T-helper 2 cell treated with Interferon-gamma antibody and Interleukin-4, amounts not matched to agents 5 μg/mL and 100 μg/mL, for 36 hours (primary cell): ENCODE measurements at regions not wholly inside any gene's neighbourhood (a gene's known extent, or its start where the extent isn't known, plus 50 kb on each side); places are given as distances from the start of the nearest gene placed in this dataset.

Experiments used
- DNase-seq: peaks from one replicate; pipeline ENCODE4 v3.0.0; 2021; ENCODE audit warnings: low spot score
- H3K27ac Mint-ChIP-seq: one replicate; pipeline ENCODE4 v1.8.0; 2021; ENCODE audit warnings: mild to moderate bottlenecking, mixed read lengths
- H3K27me3 Mint-ChIP-seq: one replicate; pipeline ENCODE4 v1.8.0; 2021; ENCODE audit warnings: low read depth, mixed read lengths
- H3K36me3 Mint-ChIP-seq: one replicate; pipeline ENCODE4 v1.8.0; 2021; ENCODE audit warnings: low read depth, mixed read lengths
- H3K4me1 Mint-ChIP-seq: one replicate; pipeline ENCODE4 v1.8.0; 2021; ENCODE audit warnings: low read depth, mixed read lengths
- H3K4me3 Mint-ChIP-seq: one replicate; pipeline ENCODE4 v1.8.0; 2022; ENCODE audit warnings: mild to moderate bottlenecking, moderate library complexity, mixed read lengths
- H3K9me3 Mint-ChIP-seq: one replicate; pipeline ENCODE4 v1.8.0; 2021; ENCODE audit warnings: mixed read lengths

DNA sequence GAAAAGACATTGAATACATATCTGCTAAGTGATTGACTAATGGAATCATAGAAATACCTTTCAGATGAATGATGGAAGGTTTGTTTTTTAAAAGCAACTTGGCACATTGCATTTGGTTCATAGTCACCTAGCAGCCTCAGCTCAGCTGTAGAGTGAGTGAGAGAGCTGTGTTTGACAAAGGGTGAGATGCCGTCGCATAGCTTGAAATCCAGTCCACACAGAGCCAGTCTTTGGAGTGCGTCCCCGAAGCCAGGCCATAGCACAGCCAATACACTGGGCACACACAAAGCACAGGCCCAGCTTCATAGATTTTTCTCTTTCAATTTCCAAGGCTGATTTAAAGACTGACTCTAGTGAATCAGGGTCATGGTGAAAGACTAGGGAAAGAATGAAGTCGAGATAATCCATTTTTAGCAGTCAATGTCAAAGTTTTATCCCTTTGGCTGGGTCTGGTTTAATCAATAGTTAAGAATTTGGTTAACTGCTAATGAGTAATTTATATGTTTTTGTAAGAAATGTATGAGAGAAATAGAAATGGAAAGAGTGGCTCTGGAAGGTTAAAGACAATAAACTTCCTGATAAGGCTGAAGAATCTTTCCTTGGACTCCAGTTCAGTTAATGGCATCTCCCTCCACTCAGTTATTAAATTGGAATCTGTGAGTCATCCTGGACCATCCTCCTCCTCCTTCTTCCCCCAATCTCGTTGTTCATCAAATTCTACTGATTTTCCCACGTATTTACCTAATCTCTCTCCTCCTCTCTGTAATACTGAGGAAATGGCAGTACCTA is 101.2 kb upstream of the IRF2BP2 start:
- DNase-seq: no peak
- no peaks in the 10 kb centered on the region for H3K36me3 Mint-ChIP-seq
- H3K4me3 Mint-ChIP-seq: no peak overlapping the region
- H3K4me1 Mint-ChIP-seq: peaks cover 9% of the 10 kb centered on the region
- H3K27me3 Mint-ChIP-seq: no peaks in the 10 kb centered on the region
- H3K27ac Mint-ChIP-seq: no peak overlapping the region
- peaks cover 2% of the 10 kb centered on the region for H3K9me3 Mint-ChIP-seq

GRCh38 chr1:234710381-234710780 is 100.4 kb upstream of the IRF2BP2 start:
- no peak overlapping the region for H3K27ac Mint-ChIP-seq
- H3K9me3 Mint-ChIP-seq: peaks cover 5% of the 10 kb centered on the region
- peaks cover 14% of the 10 kb centered on the region for H3K4me1 Mint-ChIP-seq
- H3K4me3 Mint-ChIP-seq: no peak overlapping the region
- no peaks in the 10 kb centered on the region for H3K27me3 Mint-ChIP-seq
- no peak for DNase-seq
- no peaks in the 10 kb centered on the region for H3K36me3 Mint-ChIP-seq

GRCh38 chr1:234709473-234710228 is 99.7 kb upstream of the IRF2BP2 start:
- H3K4me3 Mint-ChIP-seq: no peak overlapping the region
- no peaks in the 10 kb centered on the region for H3K27me3 Mint-ChIP-seq
- peaks cover 5% of the 10 kb centered on the region for H3K9me3 Mint-ChIP-seq
- H3K4me1 Mint-ChIP-seq: peaks cover 17% of the 10 kb centered on the region
- no peaks in the 10 kb centered on the region for H3K36me3 Mint-ChIP-seq
- DNase-seq: no peak
- no peak overlapping the region for H3K27ac Mint-ChIP-seq

DNA sequence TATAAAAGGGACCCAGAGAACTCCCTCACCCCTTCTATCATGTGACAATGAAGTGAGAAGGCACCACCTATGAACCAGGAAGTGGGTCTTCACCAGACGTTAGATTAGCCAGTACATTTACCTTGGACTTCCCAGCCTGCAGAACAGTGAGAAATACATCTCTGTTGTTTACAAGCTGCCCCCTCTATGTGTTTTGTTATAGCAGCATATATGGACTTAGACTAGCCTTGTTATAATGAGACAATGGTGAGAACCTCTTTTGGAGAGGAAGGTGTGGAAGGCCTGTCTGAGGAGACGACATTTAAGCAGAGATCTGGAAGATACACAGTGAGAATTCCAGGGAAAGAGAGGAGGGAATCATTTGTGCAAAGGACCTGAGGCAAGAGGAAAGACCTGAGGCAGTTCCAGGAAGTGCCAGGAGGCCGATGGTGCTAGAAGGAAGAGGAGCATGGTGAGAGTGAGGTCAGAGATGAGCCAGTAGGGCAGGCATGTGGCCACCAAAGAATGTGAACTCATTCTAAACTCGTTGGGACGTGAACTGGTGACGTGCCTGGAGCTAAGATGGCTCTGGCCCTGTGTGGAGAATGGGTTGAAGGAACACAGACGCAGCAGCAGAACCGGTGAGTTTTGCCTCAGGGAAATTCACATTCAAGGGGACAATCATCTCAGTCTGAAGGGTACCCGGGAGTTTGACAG is 98.9 kb upstream of the IRF2BP2 start:
- no peak for DNase-seq
- Mint-ChIP-seq H3K27ac (peak overlapping the region; percentile 39), H3K4me1 (peaks cover 17% of the 10 kb centered on the region), H3K27me3 (no peaks in the 10 kb centered on the region), H3K4me3 (no peak overlapping the region), H3K36me3 (no peaks in the 10 kb centered on the region), H3K9me3 (peaks cover 5% of the 10 kb centered on the region)

GRCh38 chr1:234707641-234708040 is 97.7 kb upstream of the IRF2BP2 start:
- peaks cover 5% of the 10 kb centered on the region for H3K9me3 Mint-ChIP-seq
- no peak for DNase-seq
- H3K4me3 Mint-ChIP-seq: no peak overlapping the region
- H3K4me1 Mint-ChIP-seq: peaks cover 17% of the 10 kb centered on the region
- H3K27me3 Mint-ChIP-seq: no peaks in the 10 kb centered on the region
- H3K27ac Mint-ChIP-seq: no peak overlapping the region
- H3K36me3 Mint-ChIP-seq: no peaks in the 10 kb centered on the region

GRCh38 chr1:234706931-234707330 is 97.0 kb upstream of the IRF2BP2 start:
- H3K4me1 Mint-ChIP-seq: peaks cover 17% of the 10 kb centered on the region
- DNase-seq: no peak
- no peak overlapping the region for H3K4me3 Mint-ChIP-seq
- no peaks in the 10 kb centered on the region for H3K27me3 Mint-ChIP-seq
- no peak overlapping the region for H3K27ac Mint-ChIP-seq
- H3K9me3 Mint-ChIP-seq: peaks cover 5% of the 10 kb centered on the region
- H3K36me3 Mint-ChIP-seq: no peaks in the 10 kb centered on the region

DNA sequence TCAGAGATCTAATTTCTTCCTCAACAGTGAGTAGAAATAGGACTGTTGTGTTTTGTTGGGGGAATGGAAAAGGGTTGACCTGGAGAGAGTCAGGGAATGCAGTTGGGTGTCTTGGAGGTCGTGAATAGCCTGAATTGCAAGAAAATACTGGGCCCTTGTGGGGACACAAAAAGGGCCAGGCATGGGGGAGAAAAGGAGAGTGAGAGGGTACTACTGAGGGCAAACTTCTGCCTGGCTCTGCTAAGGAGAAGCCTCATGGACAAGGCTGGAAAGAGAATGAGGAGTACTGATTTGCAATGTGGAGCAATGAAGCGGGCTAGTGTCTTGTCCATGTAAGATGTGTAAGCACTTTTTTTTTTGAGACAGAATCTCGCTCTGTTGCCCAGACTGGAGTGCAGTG is 96.2 kb upstream of the IRF2BP2 start:
- H3K4me1 Mint-ChIP-seq: peaks cover 15% of the 10 kb centered on the region
- DNase-seq: no peak
- no peaks in the 10 kb centered on the region for H3K27me3 Mint-ChIP-seq
- no peak overlapping the region for H3K4me3 Mint-ChIP-seq
- peaks cover 5% of the 10 kb centered on the region for H3K9me3 Mint-ChIP-seq
- no peak overlapping the region for H3K27ac Mint-ChIP-seq
- H3K36me3 Mint-ChIP-seq: no peaks in the 10 kb centered on the region

- Mint-ChIP-seq H3K9me3 (peaks cover 5% of the 10 kb centered on the region), H3K4me3 (no peak overlapping the region), H3K27ac (peak overlapping the region; percentile 4), H3K27me3 (no peaks in the 10 kb centered on the region), H3K4me1 (peaks cover 15% of the 10 kb centered on the region), H3K36me3 (no peaks in the 10 kb centered on the region)
- no peak for DNase-seq
Measured at GRCh38 chr1:234705615-234706014, 95.6 kb upstream of the IRF2BP2 start.

DNA sequence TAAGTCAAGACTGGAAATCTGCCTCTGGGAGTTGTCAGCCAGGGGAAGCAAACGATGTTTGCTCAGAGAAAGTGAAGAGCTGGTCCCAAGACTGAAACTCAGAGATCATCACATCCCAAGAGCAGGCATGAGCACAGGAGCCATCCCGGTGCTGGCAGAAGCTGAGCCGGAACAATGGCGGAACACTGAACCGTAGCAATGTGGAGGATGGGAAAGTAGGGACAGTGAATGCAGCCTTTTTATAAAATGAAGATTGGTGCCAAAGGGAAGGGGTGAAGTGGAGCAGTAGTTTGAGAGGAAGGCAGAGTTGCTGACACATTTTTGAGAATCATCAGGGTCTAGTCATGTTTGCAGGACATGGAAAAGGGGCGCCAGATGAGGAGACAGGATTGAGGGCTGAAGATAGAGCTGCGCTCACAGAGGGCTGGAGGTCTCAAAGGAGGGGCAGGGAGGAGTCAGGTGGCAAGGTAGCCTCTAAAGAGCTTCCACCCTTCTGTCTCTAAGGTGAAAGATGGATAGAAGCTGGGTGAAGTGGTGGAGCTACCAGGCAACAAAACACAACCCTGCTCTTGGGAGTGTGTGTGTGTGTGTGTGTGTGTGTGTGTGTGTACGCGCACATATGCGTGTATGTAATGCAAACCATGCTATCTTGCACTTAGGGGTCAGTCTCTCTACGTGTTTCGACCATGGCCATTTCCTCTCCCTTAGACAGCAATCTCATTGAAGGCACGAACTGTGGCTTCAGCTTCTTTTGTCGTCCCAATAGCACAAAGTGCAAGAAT is 94.3 kb upstream of the IRF2BP2 start:
- peaks cover 5% of the 10 kb centered on the region for H3K9me3 Mint-ChIP-seq
- no peak overlapping the region for H3K27ac Mint-ChIP-seq
- no peaks in the 10 kb centered on the region for H3K27me3 Mint-ChIP-seq
- H3K4me1 Mint-ChIP-seq: peaks cover 15% of the 10 kb centered on the region
- H3K4me3 Mint-ChIP-seq: no peak overlapping the region
- DNase-seq: no peak
- H3K36me3 Mint-ChIP-seq: no peaks in the 10 kb centered on the region

DNA sequence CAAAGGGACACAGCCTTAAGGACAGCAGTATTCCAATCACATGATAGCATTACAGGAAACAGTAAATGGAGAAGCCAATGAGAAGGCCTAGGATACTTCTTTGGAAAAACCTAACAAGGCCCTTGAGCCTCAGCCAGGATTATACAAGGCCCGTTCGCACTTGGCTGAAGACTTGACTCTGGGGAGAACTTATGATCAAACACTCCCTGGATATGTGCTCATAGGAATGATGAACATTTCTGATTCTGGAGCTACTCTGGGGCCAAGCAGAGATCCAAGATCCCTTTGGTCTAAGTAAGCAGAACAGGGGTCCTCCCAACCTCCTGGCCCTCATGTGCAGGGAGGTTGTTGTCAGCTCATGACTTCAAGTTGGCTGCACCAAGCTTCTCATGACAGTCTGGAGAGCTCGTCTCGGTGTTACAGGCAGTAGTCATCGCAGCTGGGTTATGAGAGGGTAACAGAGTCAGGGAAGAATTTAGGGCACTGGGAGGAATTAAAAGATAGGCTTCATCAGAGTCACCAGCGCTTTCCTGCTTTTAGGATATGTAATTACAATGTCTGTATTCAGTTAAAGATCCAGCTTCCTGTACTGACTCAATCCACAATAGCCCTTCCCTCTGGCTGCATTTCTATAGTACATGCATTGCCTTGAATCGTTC is 92.5 kb upstream of the IRF2BP2 start:
- no peak overlapping the region for H3K4me3 Mint-ChIP-seq
- H3K36me3 Mint-ChIP-seq: no peaks in the 10 kb centered on the region
- H3K27me3 Mint-ChIP-seq: no peaks in the 10 kb centered on the region
- H3K27ac Mint-ChIP-seq: no peak overlapping the region
- no peak for DNase-seq
- H3K4me1 Mint-ChIP-seq: peaks cover 12% of the 10 kb centered on the region
- H3K9me3 Mint-ChIP-seq: peaks cover 5% of the 10 kb centered on the region

- H3K27ac Mint-ChIP-seq: no peak overlapping the region
- DNase-seq: no peak
- no peak overlapping the region for H3K4me3 Mint-ChIP-seq
- peaks cover 5% of the 10 kb centered on the region for H3K9me3 Mint-ChIP-seq
- H3K4me1 Mint-ChIP-seq: peaks cover 12% of the 10 kb centered on the region
- no peaks in the 10 kb centered on the region for H3K36me3 Mint-ChIP-seq
- no peaks in the 10 kb centered on the region for H3K27me3 Mint-ChIP-seq
Measured at GRCh38 chr1:234701737-234702341, 91.9 kb upstream of the IRF2BP2 start.

DNA sequence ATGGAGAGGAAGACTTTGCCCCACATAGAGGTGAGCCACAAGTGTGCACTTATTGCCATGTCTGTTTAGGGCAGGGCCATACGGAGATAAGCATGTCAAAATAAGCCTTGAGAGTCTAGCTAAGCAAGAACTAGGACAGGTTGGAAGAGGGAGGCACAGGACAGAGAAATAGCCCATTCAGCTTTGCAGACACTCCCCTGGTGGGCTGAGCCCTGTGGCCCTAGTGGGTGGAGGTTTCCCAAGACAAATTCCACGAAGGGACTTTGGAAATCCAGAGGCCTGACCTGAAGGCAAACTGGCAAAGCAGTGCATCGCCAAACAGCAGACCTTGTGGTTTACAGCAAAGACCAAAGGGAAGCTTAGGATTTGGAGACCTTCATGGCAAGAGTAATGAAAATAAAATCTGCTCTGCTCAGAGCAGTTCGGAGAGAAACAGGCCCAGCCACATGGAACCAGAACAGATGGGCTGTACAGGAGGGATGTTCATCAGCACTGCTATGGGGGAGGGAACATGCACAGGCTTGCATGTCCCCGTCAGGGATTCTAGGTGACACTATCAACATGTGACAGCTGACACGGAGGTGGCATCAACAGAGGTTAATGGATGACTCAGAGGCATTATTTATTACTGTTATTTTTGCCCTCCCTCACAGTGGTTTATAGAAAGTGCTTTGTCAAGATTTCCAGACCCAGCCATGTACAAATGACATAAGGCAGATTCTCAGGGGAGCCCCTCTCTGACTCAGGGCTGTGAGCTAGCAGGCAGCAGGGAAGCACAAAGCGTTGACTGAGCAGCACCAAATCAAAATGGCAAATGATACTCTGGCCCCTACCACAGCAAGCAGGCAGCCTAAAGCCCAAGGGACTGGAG is 90.1 kb upstream of the IRF2BP2 start:
- DNase-seq: no peak
- H3K4me1 Mint-ChIP-seq: no peaks in the 10 kb centered on the region
- H3K36me3 Mint-ChIP-seq: no peaks in the 10 kb centered on the region
- H3K27me3 Mint-ChIP-seq: no peaks in the 10 kb centered on the region
- H3K9me3 Mint-ChIP-seq: no peaks in the 10 kb centered on the region
- H3K27ac Mint-ChIP-seq: no peak overlapping the region
- H3K4me3 Mint-ChIP-seq: no peak overlapping the region
